Neural cell (in vitro differentiated cells): ENCODE measurements at regions not wholly inside any gene's neighbourhood (a gene's known extent, or its start where the extent isn't known, plus 50 kb on each side); places are given as distances from the start of the nearest gene placed in this dataset.

Source experiments
- H2AFZ ChIP-seq: fragments of 200-600, 300-800 bp; sonication (generic), shearing (Covaris generic); 2 replicates; pipeline ENCODE4 v1.6.0; 2014; ENCODE audit warnings: low read depth, mild to moderate bottlenecking, antibody characterized with exemption, low read length, moderate library complexity
- H3F3A ChIP-seq: fragments of 200-600 bp; shearing (Covaris generic); 2 replicates; pipeline ENCODE4 v1.6.1; 2016; ENCODE audit warnings: mild to moderate bottlenecking, moderate library complexity, mixed read lengths, antibody characterized with exemption, low read length; ENCODE audit not compliant: insufficient read depth, poor library complexity, severe bottlenecking
- H3K27ac ChIP-seq: fragments of 200-600, 300-800 bp; sonication (generic), shearing (Covaris generic); 2 replicates; pipeline ENCODE4 v1.5.1; 2014; ENCODE audit warnings: mild to moderate bottlenecking, low read length, moderate library complexity
- H3K27me3 ChIP-seq: fragments of 300-800, 200-600 bp; sonication (generic), shearing (Covaris generic); 2 replicates; pipeline ENCODE4 v1.6.0; 2014; ENCODE audit warnings: mild to moderate bottlenecking, low read depth, low read length, moderate library complexity; ENCODE audit not compliant: insufficient read depth
- H3K36me3 ChIP-seq: fragments of 300-800, 200-600 bp; sonication (generic), shearing (Covaris generic); 2 replicates; pipeline ENCODE4 v1.5.1; 2014; ENCODE audit warnings: mild to moderate bottlenecking, antibody characterized with exemption, low read length, moderate library complexity; ENCODE audit not compliant: insufficient read depth
- H3K4me2 ChIP-seq: fragments of 300-800, 200-600 bp; sonication (generic), shearing (Covaris generic); 2 replicates; pipeline ENCODE4 v1.6.0; 2014; ENCODE audit warnings: mild to moderate bottlenecking, low read length
- H3K4me3 ChIP-seq: fragments of 300-800, 200-600 bp; sonication (generic), shearing (Covaris generic); 2 replicates; pipeline ENCODE4 v1.5.1; 2014; ENCODE audit warnings: mild to moderate bottlenecking, low read length, moderate library complexity
- H3K79me2 ChIP-seq: fragments of 200-600 bp; shearing (Covaris generic); replicated peaks from 2 replicates; pipeline ENCODE4 v1.6.0; 2014; ENCODE audit warnings: mild to moderate bottlenecking, low read length, moderate library complexity; ENCODE audit not compliant: insufficient read depth
- H3K9ac ChIP-seq: fragments of 300-800, 200-600 bp; sonication (generic), shearing (Covaris generic); 2 replicates; pipeline ENCODE4 v1.6.1; 2016; ENCODE audit warnings: mild to moderate bottlenecking, low read length, mixed read lengths
- H3K9me2 ChIP-seq: fragments of 200-600 bp; shearing (Covaris generic); 2 replicates; pipeline ENCODE4 v1.6.1; 2016; ENCODE audit warnings: mild to moderate bottlenecking, low read length, mixed read lengths; ENCODE audit not compliant: insufficient read depth
- H3K9me3 ChIP-seq: fragments of 200-600, 300-800 bp; sonication (generic), shearing (Covaris generic); 2 replicates; pipeline ENCODE4 v1.6.1; 2016; ENCODE audit warnings: mild to moderate bottlenecking, mixed run types, low read length, moderate library complexity, mixed read lengths
- H4K20me1 ChIP-seq: fragments of 200-600 bp; shearing (Covaris generic); 2 replicates; pipeline ENCODE4 v1.6.1; 2016; ENCODE audit warnings: mild to moderate bottlenecking, mixed run types; ENCODE audit not compliant: insufficient read depth
- CTCF ChIP-seq: fragments of 450-650 bp; IDR thresholded peaks from 2 replicates; pipeline ENCODE4 v1.5.1; 2014; ENCODE audit warnings: antibody characterized with exemption, mild to moderate bottlenecking, moderate library complexity; ENCODE audit not compliant: poor library complexity, severe bottlenecking
- EP300 ChIP-seq: fragments of 450-650 bp; conservative IDR thresholded peaks from 2 replicates; pipeline ENCODE4 v1.6.1; 2014; ENCODE audit warnings: antibody characterized with exemption, mild to moderate bottlenecking, moderate library complexity; ENCODE audit not compliant: poor library complexity, severe bottlenecking
- EZH2 ChIP-seq: fragments of 200-600, 300-800 bp; shearing (Covaris generic), sonication (generic); IDR thresholded peaks from 2 replicates; pipeline ENCODE4 v1.6.1; 2014; ENCODE audit warnings: antibody characterized with exemption, low read length, borderline replicate concordance, mild to moderate bottlenecking; ENCODE audit not compliant: insufficient read depth, poor library complexity, severe bottlenecking
- MXI1 ChIP-seq: fragments of 450-650 bp; conservative IDR thresholded peaks from 2 replicates; pipeline ENCODE4 v1.6.1; 2014; ENCODE audit warnings: antibody characterized with exemption, mild to moderate bottlenecking; ENCODE audit not compliant: poor library complexity, severe bottlenecking
- POLR2AphosphoS5 ChIP-seq: IDR thresholded peaks from 2 replicates; pipeline ENCODE4 v1.6.1; 2012
- RAD21 ChIP-seq: fragments of 450-650 bp; conservative IDR thresholded peaks from 2 replicates; pipeline ENCODE4 v1.6.1; 2014; ENCODE audit warnings: antibody characterized with exemption, mild to moderate bottlenecking, moderate library complexity
- REST ChIP-seq: IDR thresholded peaks from 2 replicates; pipeline ENCODE4 v1.6.1; 2012; ENCODE audit warnings: borderline replicate concordance
- SMC3 ChIP-seq: fragments of 450-650 bp; conservative IDR thresholded peaks from 2 replicates; pipeline ENCODE4 v1.6.1; 2014; ENCODE audit warnings: antibody characterized with exemption, mild to moderate bottlenecking, moderate library complexity; ENCODE audit not compliant: poor library complexity
- TAF1 ChIP-seq: IDR thresholded peaks from 2 replicates; pipeline ENCODE4 v1.6.1; 2012; ENCODE audit warnings: low read depth

- Histone ChIP-seq H3K4me2 (no peak overlapping the region), H3F3A (no peaks in the 10 kb centered on the region), H3K9ac (no peak overlapping the region), H3K36me3 (no peaks in the 10 kb centered on the region), H3K27me3 (no peaks in the 10 kb centered on the region), H3K79me2 (no peaks in the 10 kb centered on the region), H2AFZ (no peak overlapping the region), H3K9me2 (no peaks in the 10 kb centered on the region), H3K27ac (no peak overlapping the region), H3K9me3 (peaks cover 9% of the 10 kb centered on the region), H3K4me3 (no peak overlapping the region), H4K20me1 (no peaks in the 10 kb centered on the region)
- no peak for TF ChIP-seq EZH2
- TF ChIP-seq TAF1, result no peak
Measured at GRCh38 chr18:53944721-53945120, 279.7 kb downstream of the MBD2 start.

GRCh38 chr18:53943326-53943860, 281.1 kb downstream of the MBD2 start:
- Histone ChIP-seq H3K9me2 (no peaks in the 10 kb centered on the region), H3K4me2 (no peak overlapping the region), H2AFZ (no peak overlapping the region), H3K4me3 (no peak overlapping the region), H3K27me3 (no peaks in the 10 kb centered on the region), H3F3A (no peaks in the 10 kb centered on the region), H3K9me3 (peaks cover 9% of the 10 kb centered on the region), H3K36me3 (no peaks in the 10 kb centered on the region), H3K27ac (no peak overlapping the region), H4K20me1 (no peaks in the 10 kb centered on the region), H3K79me2 (no peaks in the 10 kb centered on the region), H3K9ac (no peak overlapping the region)
- TF ChIP-seq EZH2 (no peak), EP300 (no peak), MXI1 (no peak), CTCF (no peak), REST (no peak), RAD21 (no peak), TAF1 (no peak), POLR2AphosphoS5 (no peak), SMC3 (no peak)
